Fibroblast of skin of scalp (primary cell): ENCODE measurements at regions not wholly inside any gene's neighbourhood (a gene's known extent, or its start where the extent isn't known, plus 50 kb on each side); places are given as distances from the start of the nearest gene placed in this dataset.
A peak's percentile ranks its signal among the peaks of the same experiment; 100 is the strongest.
"Not testable (repeated sequence)": the region's sequence is repeated elsewhere in the genome, so short reads cannot be mapped to it uniquely, and the experiment has no call there.

Source experiments
- DNase-seq: peaks from one replicate; pipeline ENCODE4 v3.0.0-alpha.2; 2013

GRCh38 chr20:6715401-6715941 lies 52.0 kb upstream of the BMP2 start:
- no peak for DNase-seq

GRCh38 chr20:6714279-6714711 lies 53.2 kb upstream of the BMP2 start:
- no peak for DNase-seq

GRCh38 chr20:6711951-6712649 lies 55.4 kb upstream of the BMP2 start:
- DNase-seq = no peak

- DNase-seq = no peak
Observed at GRCh38 chr20:6709910-6710595, 57.4 kb upstream of the BMP2 start.

- peak; percentile 59 for DNase-seq
Observed at GRCh38 chr20:6708010-6708409, 59.5 kb upstream of the BMP2 start.

GRCh38 chr20:6707321-6707831 lies 60.1 kb upstream of the BMP2 start:
- no peak for DNase-seq

GRCh38 chr20:6705926-6706548 lies 61.4 kb upstream of the BMP2 start:
- DNase-seq = no peak

GRCh38 chr20:6705106-6705766 lies 62.2 kb upstream of the BMP2 start:
- DNase-seq = peak; percentile 41

- peak; percentile 85 for DNase-seq
Observed at GRCh38 chr20:6704132-6704861, 63.2 kb upstream of the BMP2 start.

GRCh38 chr20:6703656-6704055 lies 63.8 kb upstream of the BMP2 start:
- DNase-seq = no peak

GRCh38 chr20:6703047-6703446 lies 64.4 kb upstream of the BMP2 start:
- no peak for DNase-seq

GRCh38 chr20:6702144-6702543 lies 65.3 kb upstream of the BMP2 start:
- DNase-seq = no peak

- no peak for DNase-seq
Observed at GRCh38 chr20:6700563-6701329, 66.7 kb upstream of the BMP2 start.

GRCh38 chr20:6699921-6700562 lies 67.4 kb upstream of the BMP2 start:
- no peak for DNase-seq

GRCh38 chr20:6698723-6699122 lies 68.8 kb upstream of the BMP2 start:
- DNase-seq = no peak

GRCh38 chr20:6698056-6698455 lies 69.4 kb upstream of the BMP2 start:
- DNase-seq = no peak

- DNase-seq = no peak
Observed at GRCh38 chr20:6697228-6697972, 70.1 kb upstream of the BMP2 start.

- no peak for DNase-seq
Observed at GRCh38 chr20:6696001-6696400, 71.5 kb upstream of the BMP2 start.

- not testable (repeated sequence) for DNase-seq
Observed at GRCh38 chr20:6693808-6694198, 73.7 kb upstream of the BMP2 start.
